ENCODE measurements at regions not wholly inside any gene's neighbourhood (a gene's known extent, or its start where the extent isn't known, plus 50 kb on each side); places are given as distances from the start of the nearest gene placed in this dataset.
"Not testable (repeated sequence)": the region's sequence is repeated elsewhere in the genome, so short reads cannot be mapped to it uniquely, and the experiment has no call there.

DNA sequence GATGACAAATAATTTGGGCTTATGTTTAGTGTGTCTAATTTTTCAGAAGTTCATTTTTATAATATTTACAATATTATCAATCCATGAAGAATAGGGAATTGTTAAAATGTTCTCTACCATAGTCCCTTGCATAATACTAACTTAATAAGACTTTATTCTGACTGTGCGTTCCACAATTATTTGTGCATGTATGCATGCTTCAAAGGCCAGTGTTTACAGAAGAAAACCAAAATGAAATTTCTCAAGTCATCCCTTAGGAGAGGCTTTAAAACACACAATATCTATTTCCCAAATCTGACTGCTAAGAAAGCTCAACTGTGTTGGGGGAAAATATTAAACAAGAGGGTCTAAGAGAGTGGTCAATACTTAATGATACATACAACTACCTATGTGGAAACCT lies 226.3 kb upstream of the ANKRD50 start:
- no peak for FAIRE-seq

DNA sequence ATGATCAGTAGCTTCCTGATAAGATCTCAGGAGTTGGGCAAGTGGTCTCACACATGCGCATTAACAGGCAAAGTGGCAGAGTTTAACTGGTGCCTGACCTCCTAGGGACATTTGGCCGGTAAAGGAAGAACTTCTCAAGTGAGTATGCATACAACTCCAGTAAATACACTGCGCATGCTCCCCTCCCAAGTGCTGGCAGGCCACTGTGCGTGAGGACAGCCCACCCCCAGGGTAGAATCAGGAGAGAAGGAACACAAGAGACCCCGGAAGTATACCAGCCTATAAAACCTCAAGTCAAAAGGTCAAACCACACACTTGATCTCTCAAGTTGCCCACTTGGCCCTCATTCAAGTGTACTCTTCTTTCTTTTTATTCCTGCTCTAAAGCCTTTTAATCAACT lies 225.5 kb upstream of the ANKRD50 start:
- FAIRE-seq, result no peak

- no peak for FAIRE-seq
These were observed 223.9 kb upstream of the ANKRD50 start for GRCh38 chr4:124936427-124936826.

- no peak for FAIRE-seq
These were observed 222.4 kb upstream of the ANKRD50 start for GRCh38 chr4:124934916-124935315.

DNA sequence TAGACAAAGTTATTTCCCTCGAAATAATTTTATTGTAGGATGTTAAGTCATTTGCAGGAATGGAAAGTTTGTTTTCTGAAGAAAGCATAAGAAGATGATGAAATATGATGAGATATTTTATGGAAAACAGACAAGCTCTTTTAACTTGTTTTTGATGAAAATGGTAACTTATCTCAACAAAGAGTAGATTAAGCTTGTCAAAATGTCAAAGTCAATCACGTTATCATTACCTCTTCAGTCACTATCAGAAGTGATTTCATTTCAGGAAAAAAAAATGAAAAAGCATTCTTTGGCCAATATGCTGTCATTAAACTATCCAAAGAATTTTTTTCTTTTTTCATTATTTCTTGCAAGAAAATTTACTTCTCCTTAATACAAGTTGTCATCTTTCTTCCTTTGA lies 221.0 kb upstream of the ANKRD50 start:
- no peak for FAIRE-seq

- FAIRE-seq, result no peak
These were observed 219.9 kb upstream of the ANKRD50 start for GRCh38 chr4:124932447-124932846.

DNA sequence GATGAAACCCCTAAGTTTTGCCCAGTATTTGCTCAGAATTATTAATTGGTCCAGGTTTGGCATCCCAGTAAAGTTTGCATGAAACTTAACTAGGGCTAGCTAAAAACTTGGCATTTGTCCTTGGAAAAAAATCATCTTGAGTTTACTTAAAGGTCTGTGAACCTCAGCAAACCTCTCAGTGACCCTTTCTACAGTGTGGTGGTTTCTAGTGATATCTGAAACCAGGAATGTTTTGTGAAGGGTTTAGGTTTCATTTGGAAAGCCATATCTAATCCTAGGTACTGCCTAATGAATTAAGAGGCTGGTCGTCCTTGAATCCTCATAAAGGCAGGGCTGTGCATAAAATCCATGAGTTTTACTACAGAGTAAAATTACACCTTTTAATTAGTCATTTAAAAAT lies 218.5 kb upstream of the ANKRD50 start:
- FAIRE-seq, result no peak

DNA sequence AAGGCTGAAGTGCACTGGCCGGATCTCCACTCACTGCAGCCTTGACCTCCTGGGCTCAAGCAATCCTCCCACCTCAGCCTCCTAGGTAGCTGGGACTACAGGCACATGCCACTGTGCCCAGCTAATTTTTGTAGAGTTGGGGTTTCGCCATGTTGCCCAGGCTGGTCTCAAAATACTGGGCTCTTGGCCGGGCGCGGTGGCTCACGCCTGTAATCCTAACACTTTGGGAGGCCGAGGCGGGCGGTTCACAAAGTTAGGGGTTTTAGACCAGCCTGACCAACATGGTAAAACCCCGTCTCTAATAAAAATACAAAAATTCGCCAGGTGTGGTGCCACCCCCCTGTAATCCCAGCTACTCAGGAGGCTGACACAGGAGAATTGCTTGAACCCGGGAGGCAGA lies 210.2 kb upstream of the ANKRD50 start:
- not testable (repeated sequence) for FAIRE-seq

- no peak for FAIRE-seq
These were observed 206.1 kb upstream of the ANKRD50 start for GRCh38 chr4:124918559-124919122.

DNA sequence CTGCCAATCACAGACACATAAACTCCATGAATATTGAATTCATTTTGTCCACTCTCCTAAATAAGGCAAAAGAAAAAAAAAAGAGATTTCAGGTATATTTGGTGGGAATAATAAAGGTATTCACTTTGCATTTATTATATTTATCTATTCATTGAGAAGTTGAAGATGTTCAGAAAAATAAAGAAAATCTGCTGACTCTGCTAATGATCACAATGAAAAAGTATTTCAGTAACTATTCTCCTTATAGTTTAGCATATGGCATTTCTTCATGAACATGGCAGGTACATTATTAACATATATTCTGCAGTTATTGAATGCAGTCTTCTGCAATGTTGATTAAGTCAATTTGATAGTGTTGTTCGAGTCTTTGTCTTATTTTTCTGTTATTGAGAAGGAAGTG lies 202.5 kb upstream of the ANKRD50 start:
- no peak for FAIRE-seq

GRCh38 chr4:124913237-124913636 lies 200.7 kb upstream of the ANKRD50 start:
- FAIRE-seq, result no peak

- no peak for FAIRE-seq
These were observed 197.8 kb upstream of the ANKRD50 start for GRCh38 chr4:124910327-124910726.

- no peak for FAIRE-seq
These were observed 195.3 kb upstream of the ANKRD50 start for GRCh38 chr4:124907881-124908280.

GRCh38 chr4:124905441-124905840 lies 192.9 kb upstream of the ANKRD50 start:
- FAIRE-seq, result peak; percentile 37

- FAIRE-seq, result no peak
These were observed 192.3 kb upstream of the ANKRD50 start for GRCh38 chr4:124904723-124905388.

GRCh38 chr4:124903995-124904722 lies 191.6 kb upstream of the ANKRD50 start:
- no peak for FAIRE-seq

DNA sequence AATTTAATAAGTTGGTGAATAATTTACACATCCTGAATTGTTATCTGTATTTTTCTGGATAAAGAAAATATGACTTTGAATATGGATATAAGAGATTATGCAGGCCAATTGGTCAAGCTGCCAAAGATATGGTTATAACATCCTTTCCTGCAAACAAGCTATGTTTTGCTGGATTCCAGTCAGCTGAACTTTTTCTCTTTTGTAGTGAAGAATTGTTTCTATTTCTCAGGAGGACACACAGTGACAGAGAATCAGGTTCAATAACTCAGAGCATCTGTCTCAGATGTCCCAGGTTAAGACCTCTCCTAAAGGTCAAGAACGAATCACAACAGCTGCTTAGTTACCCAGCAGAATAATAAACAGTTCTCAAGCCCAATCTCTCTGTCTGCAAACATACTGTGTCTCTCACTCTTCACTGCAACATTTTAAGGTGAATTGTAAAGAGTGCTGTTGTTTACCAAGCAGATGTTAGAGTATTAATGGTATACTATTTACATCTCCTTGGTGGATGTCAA lies 189.5 kb upstream of the ANKRD50 start:
- FAIRE-seq, result no peak

DNA sequence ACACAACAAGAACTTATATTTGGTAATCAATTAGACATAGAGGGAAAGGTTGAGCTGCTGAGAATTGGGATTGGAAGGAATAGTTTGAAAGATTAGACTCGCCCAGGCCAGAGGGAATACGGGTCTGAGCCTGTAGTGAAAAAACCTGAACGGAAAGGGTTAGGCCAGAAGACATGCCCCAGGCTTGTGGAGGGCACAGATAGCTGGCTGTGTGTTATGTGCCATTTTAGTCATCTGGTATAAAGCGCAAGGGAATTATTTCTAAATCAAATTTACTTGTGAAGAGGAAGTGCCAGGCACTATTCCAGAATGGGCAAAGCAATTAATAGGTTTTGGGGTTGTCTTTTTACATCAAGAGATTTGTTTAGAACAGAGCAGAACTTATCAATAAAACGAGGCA lies 187.5 kb upstream of the ANKRD50 start:
- no peak for FAIRE-seq

DNA sequence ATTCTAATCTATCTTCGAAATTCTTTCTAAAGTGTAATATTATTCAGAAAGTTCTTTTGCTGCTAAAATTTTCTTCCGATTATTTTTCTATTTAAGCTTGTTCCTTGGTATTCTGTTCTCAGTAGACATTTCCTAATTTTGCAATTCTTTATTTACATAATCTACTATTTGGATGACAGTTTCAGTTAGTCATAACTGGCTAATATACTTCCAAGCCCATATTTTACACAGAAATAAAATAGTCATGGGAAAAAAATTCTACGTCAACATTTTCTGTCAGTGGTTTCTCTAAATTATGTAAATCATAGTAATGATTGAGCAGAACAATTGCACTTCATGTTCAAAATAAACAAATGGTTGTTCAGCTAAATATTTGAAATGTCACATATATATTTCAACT lies 178.0 kb upstream of the ANKRD50 start:
- FAIRE-seq, result no peak

GRCh38 chr4:124887739-124888138 lies 175.2 kb upstream of the ANKRD50 start:
- FAIRE-seq, result no peak

DNA sequence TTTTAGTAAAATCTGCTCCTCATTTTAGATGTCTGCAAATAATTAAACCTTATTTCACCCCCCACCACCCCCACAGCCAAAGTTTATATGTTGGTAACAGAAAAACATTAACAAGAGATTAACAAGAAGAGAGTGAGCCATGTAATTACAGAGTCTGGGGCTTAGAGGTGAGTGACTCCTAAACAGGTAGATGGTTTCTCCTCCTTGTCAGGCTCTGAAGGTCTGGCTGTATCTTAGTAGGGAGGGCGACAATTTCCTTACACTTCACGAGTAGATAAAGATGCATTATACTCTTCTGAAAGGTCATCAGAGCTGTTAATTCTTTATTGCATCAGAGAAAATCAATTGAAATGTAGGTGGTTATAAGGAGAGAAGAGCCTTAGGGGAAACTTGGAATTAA lies 171.8 kb upstream of the ANKRD50 start:
- no peak for FAIRE-seq

DNA sequence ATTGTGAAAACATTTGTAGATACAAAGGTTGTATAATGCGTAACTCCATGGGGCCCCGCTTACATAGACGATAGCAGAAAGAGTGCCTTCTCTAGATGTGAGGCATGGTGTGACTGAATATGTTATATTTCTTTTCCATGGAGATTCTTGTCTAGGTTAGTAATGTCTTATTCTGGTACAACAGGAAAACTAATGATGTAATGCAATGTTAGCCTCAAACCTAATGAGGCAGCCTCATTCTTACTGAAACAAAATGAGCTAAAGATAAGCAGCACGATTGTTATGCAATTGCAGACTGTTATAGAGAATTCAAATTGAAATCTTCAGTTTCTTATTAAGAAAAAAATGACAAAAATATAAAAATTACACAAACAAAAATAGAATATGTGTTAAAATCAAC lies 171.1 kb upstream of the ANKRD50 start:
- no peak for FAIRE-seq

GRCh38 chr4:124879195-124879594 lies 166.7 kb upstream of the ANKRD50 start:
- no peak for FAIRE-seq

GRCh38 chr4:124874172-124874450 lies 161.6 kb upstream of the ANKRD50 start:
- no peak for FAIRE-seq
